ENCODE measurements at regions not wholly inside any gene's neighbourhood (a gene's known extent, or its start where the extent isn't known, plus 50 kb on each side); places are given as distances from the start of the nearest gene placed in this dataset.
"Not testable (repeated sequence)": the region's sequence is repeated elsewhere in the genome, so short reads cannot be mapped to it uniquely, and the experiment has no call there.

DNA sequence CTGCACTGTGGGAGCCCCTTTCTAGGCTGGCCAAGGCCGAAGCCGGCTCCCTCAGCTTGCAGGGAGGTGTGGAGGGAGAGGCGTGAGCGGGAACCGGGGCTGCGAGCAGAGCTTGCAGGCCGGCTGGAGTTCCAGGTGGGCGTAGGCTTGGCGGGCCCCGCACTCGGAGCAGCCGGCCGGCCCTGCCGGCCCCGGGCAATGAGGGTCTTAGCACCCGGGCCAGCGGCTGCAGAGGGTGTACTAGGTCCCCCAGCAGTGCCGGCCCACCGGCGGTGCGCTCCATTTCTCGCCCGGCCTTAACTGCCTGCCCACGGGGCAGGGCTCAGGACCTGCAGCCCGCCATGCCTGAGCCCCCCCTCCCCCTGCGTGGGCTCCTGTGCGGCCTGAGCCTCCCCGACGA lies 86.1 kb upstream of the SPEF2 start:
- DNase-seq (ENCODE audit: low read depth in 6 of 9, low spot score in 9 of 9); H3K27me3 ChIP-seq (ENCODE audit: control insufficient read depth in 2 of 2, insufficient read depth in 1 of 2, low read length in 1 of 2); H3K36me3 ChIP-seq (ENCODE audit: control insufficient read depth in 2 of 2, insufficient read depth in 2 of 2, low read length in 1 of 2); H3K9me3 ChIP-seq (ENCODE audit: control insufficient read depth in 2 of 2, insufficient read depth in 1 of 2, low read length in 1 of 2); H3K4me1 ChIP-seq (ENCODE audit: control insufficient read depth in 2 of 2, insufficient read depth in 2 of 2, low read length in 2 of 2); H3K27ac ChIP-seq (ENCODE audit: low read depth in 1 of 2, low read length in 1 of 2); H3K4me3 ChIP-seq (ENCODE audit: low read length in 2 of 2): not testable (repeated sequence)
- 95% methylated on average over 29 of the region's 29 CpGs for whole genome bisulfite sequencing

GRCh38 chr5:35518104-35518503 lies 99.6 kb upstream of the SPEF2 start:
- 19% methylated on average over 1 of the region's 1 CpG for WGBS
- H3K36me3 ChIP-seq (ENCODE audit: control insufficient read depth in 2 of 2, insufficient read depth in 2 of 2, low read length in 1 of 2) = no peaks in the 10 kb centered on the region
- no peaks in the 10 kb centered on the region for H3K4me1 ChIP-seq (ENCODE audit: control insufficient read depth in 2 of 2, insufficient read depth in 2 of 2, low read length in 2 of 2)
- no peak overlapping the region for H3K27ac ChIP-seq (ENCODE audit: low read depth in 1 of 2, low read length in 1 of 2)
- H3K4me3 ChIP-seq (ENCODE audit: low read length in 2 of 2) = no peak overlapping the region
- DNase-seq (ENCODE audit: low read depth in 6 of 9, low spot score in 9 of 9) = peak in 1 of 9 donors; percentile 2
- H3K9me3 ChIP-seq (ENCODE audit: control insufficient read depth in 2 of 2, insufficient read depth in 1 of 2, low read length in 1 of 2) = no peaks in the 10 kb centered on the region
- H3K27me3 ChIP-seq (ENCODE audit: control insufficient read depth in 2 of 2, insufficient read depth in 1 of 2, low read length in 1 of 2) = no peaks in the 10 kb centered on the region

- no peaks in the 10 kb centered on the region for H3K27me3 ChIP-seq (ENCODE audit: control insufficient read depth in 2 of 2, insufficient read depth in 1 of 2, low read length in 1 of 2)
- no peak overlapping the region for H3K4me3 ChIP-seq (ENCODE audit: low read length in 2 of 2)
- H3K4me1 ChIP-seq (ENCODE audit: control insufficient read depth in 2 of 2, insufficient read depth in 2 of 2, low read length in 2 of 2) = no peaks in the 10 kb centered on the region
- WGBS = 74% methylated on average over 1 of the region's 1 CpG
- no peaks in the 10 kb centered on the region for H3K36me3 ChIP-seq (ENCODE audit: control insufficient read depth in 2 of 2, insufficient read depth in 2 of 2, low read length in 1 of 2)
- H3K9me3 ChIP-seq (ENCODE audit: control insufficient read depth in 2 of 2, insufficient read depth in 1 of 2, low read length in 1 of 2) = no peaks in the 10 kb centered on the region
- H3K27ac ChIP-seq (ENCODE audit: low read depth in 1 of 2, low read length in 1 of 2) = no peak overlapping the region
- no peak for DNase-seq (ENCODE audit: low read depth in 6 of 9, low spot score in 9 of 9)
Measured at GRCh38 chr5:35516271-35516670, 101.4 kb upstream of the SPEF2 start.

- 94% methylated on average over 1 of the region's 1 CpG for WGBS
- H3K4me1 ChIP-seq (ENCODE audit: control insufficient read depth in 2 of 2, insufficient read depth in 2 of 2, low read length in 2 of 2) = no peaks in the 10 kb centered on the region
- no peaks in the 10 kb centered on the region for H3K36me3 ChIP-seq (ENCODE audit: control insufficient read depth in 2 of 2, insufficient read depth in 2 of 2, low read length in 1 of 2)
- no peak for DNase-seq (ENCODE audit: low read depth in 6 of 9, low spot score in 9 of 9)
- no peak overlapping the region for H3K4me3 ChIP-seq (ENCODE audit: low read length in 2 of 2)
- H3K9me3 ChIP-seq (ENCODE audit: control insufficient read depth in 2 of 2, insufficient read depth in 1 of 2, low read length in 1 of 2) = no peaks in the 10 kb centered on the region
- H3K27ac ChIP-seq (ENCODE audit: low read depth in 1 of 2, low read length in 1 of 2) = no peak overlapping the region
- no peaks in the 10 kb centered on the region for H3K27me3 ChIP-seq (ENCODE audit: control insufficient read depth in 2 of 2, insufficient read depth in 1 of 2, low read length in 1 of 2)
Measured at GRCh38 chr5:35513612-35514011, 104.1 kb upstream of the SPEF2 start.

- Histone ChIP-seq H3K9me3 (ENCODE audit: control insufficient read depth in 2 of 2, insufficient read depth in 1 of 2, low read length in 1 of 2) (no peaks in the 10 kb centered on the region), H3K27me3 (ENCODE audit: control insufficient read depth in 2 of 2, insufficient read depth in 1 of 2, low read length in 1 of 2) (no peaks in the 10 kb centered on the region), H3K4me1 (ENCODE audit: control insufficient read depth in 2 of 2, insufficient read depth in 2 of 2, low read length in 2 of 2) (no peaks in the 10 kb centered on the region), H3K4me3 (ENCODE audit: low read length in 2 of 2) (no peak overlapping the region), H3K27ac (ENCODE audit: low read depth in 1 of 2, low read length in 1 of 2) (no peak overlapping the region), H3K36me3 (ENCODE audit: control insufficient read depth in 2 of 2, insufficient read depth in 2 of 2, low read length in 1 of 2) (no peaks in the 10 kb centered on the region)
- DNase-seq (ENCODE audit: low read depth in 6 of 9, low spot score in 9 of 9) = no peak
- WGBS = 90% methylated on average over 4 of the region's 4 CpGs
Measured at GRCh38 chr5:35502206-35502605, 115.5 kb upstream of the SPEF2 start.

GRCh38 chr5:35488791-35489190 lies 128.9 kb upstream of the SPEF2 start:
- H3K27ac ChIP-seq (ENCODE audit: low read depth in 1 of 2, low read length in 1 of 2) = no peak overlapping the region
- H3K27me3 ChIP-seq (ENCODE audit: control insufficient read depth in 2 of 2, insufficient read depth in 1 of 2, low read length in 1 of 2) = no peaks in the 10 kb centered on the region
- 68% methylated on average over 3 of the region's 3 CpGs for WGBS
- no peaks in the 10 kb centered on the region for H3K36me3 ChIP-seq (ENCODE audit: control insufficient read depth in 2 of 2, insufficient read depth in 2 of 2, low read length in 1 of 2)
- no peak for DNase-seq (ENCODE audit: low read depth in 6 of 9, low spot score in 9 of 9)
- H3K4me1 ChIP-seq (ENCODE audit: control insufficient read depth in 2 of 2, insufficient read depth in 2 of 2, low read length in 2 of 2) = no peaks in the 10 kb centered on the region
- no peaks in the 10 kb centered on the region for H3K9me3 ChIP-seq (ENCODE audit: control insufficient read depth in 2 of 2, insufficient read depth in 1 of 2, low read length in 1 of 2)
- H3K4me3 ChIP-seq (ENCODE audit: low read length in 2 of 2) = no peak overlapping the region

GRCh38 chr5:35488055-35488454 lies 129.6 kb upstream of the SPEF2 start:
- Histone ChIP-seq H3K9me3 (ENCODE audit: control insufficient read depth in 2 of 2, insufficient read depth in 1 of 2, low read length in 1 of 2) (no peaks in the 10 kb centered on the region), H3K4me3 (ENCODE audit: low read length in 2 of 2) (no peak overlapping the region), H3K36me3 (ENCODE audit: control insufficient read depth in 2 of 2, insufficient read depth in 2 of 2, low read length in 1 of 2) (no peaks in the 10 kb centered on the region), H3K27me3 (ENCODE audit: control insufficient read depth in 2 of 2, insufficient read depth in 1 of 2, low read length in 1 of 2) (no peaks in the 10 kb centered on the region), H3K4me1 (ENCODE audit: control insufficient read depth in 2 of 2, insufficient read depth in 2 of 2, low read length in 2 of 2) (no peaks in the 10 kb centered on the region), H3K27ac (ENCODE audit: low read depth in 1 of 2, low read length in 1 of 2) (no peak overlapping the region)
- 82% methylated on average over 1 of the region's 1 CpG for WGBS
- DNase-seq (ENCODE audit: low read depth in 6 of 9, low spot score in 9 of 9) = no peak

GRCh38 chr5:35487233-35488025 lies 130.2 kb upstream of the SPEF2 start:
- no peak for DNase-seq (ENCODE audit: low read depth in 6 of 9, low spot score in 9 of 9)

GRCh38 chr5:35485487-35485886 lies 132.2 kb upstream of the SPEF2 start:
- H3K27ac ChIP-seq (ENCODE audit: low read depth in 1 of 2, low read length in 1 of 2) = no peak overlapping the region
- H3K4me1 ChIP-seq (ENCODE audit: control insufficient read depth in 2 of 2, insufficient read depth in 2 of 2, low read length in 2 of 2) = no peaks in the 10 kb centered on the region
- H3K27me3 ChIP-seq (ENCODE audit: control insufficient read depth in 2 of 2, insufficient read depth in 1 of 2, low read length in 1 of 2) = no peaks in the 10 kb centered on the region
- no peak overlapping the region for H3K4me3 ChIP-seq (ENCODE audit: low read length in 2 of 2)
- no peaks in the 10 kb centered on the region for H3K9me3 ChIP-seq (ENCODE audit: control insufficient read depth in 2 of 2, insufficient read depth in 1 of 2, low read length in 1 of 2)
- H3K36me3 ChIP-seq (ENCODE audit: control insufficient read depth in 2 of 2, insufficient read depth in 2 of 2, low read length in 1 of 2) = no peaks in the 10 kb centered on the region
- DNase-seq (ENCODE audit: low read depth in 6 of 9, low spot score in 9 of 9) = no peak

More at GRCh38 chr5:35487233-35488025, 130.2 kb upstream of the SPEF2 start:
- H3K4me3 ChIP-seq (ENCODE audit: low read length in 2 of 2) = no peak overlapping the region
- 96% methylated on average over 5 of the region's 5 CpGs for WGBS
- no peaks in the 10 kb centered on the region for H3K27me3 ChIP-seq (ENCODE audit: control insufficient read depth in 2 of 2, insufficient read depth in 1 of 2, low read length in 1 of 2)
- H3K36me3 ChIP-seq (ENCODE audit: control insufficient read depth in 2 of 2, insufficient read depth in 2 of 2, low read length in 1 of 2) = no peaks in the 10 kb centered on the region
- no peak overlapping the region for H3K27ac ChIP-seq (ENCODE audit: low read depth in 1 of 2, low read length in 1 of 2)
- H3K9me3 ChIP-seq (ENCODE audit: control insufficient read depth in 2 of 2, insufficient read depth in 1 of 2, low read length in 1 of 2) = no peaks in the 10 kb centered on the region
- H3K4me1 ChIP-seq (ENCODE audit: control insufficient read depth in 2 of 2, insufficient read depth in 2 of 2, low read length in 2 of 2) = no peaks in the 10 kb centered on the region

All from thymus (tissue), 11 donors.